NCI-H1436 (cell line): ENCODE measurements at regions not wholly inside any gene's neighbourhood (a gene's known extent, or its start where the extent isn't known, plus 50 kb on each side); places are given as distances from the start of the nearest gene placed in this dataset.
"Not testable (repeated sequence)": the region's sequence is repeated elsewhere in the genome, so short reads cannot be mapped to it uniquely, and the experiment has no call there.

ENCODE experiments used
- DNase-seq: peaks from one replicate; lab custom pipeline; 2025; lab: John Stamatoyannopoulos, UW

- no peak for DNase-seq
Measured at GRCh38 chr15:23924686-23925085, 237.6 kb upstream of the NDN start.

- no peak for DNase-seq
Measured at GRCh38 chr15:23954931-23955330, 267.8 kb upstream of the NDN start.

- no peak for DNase-seq
Measured at GRCh38 chr15:23983500-23984259, 296.6 kb upstream of the NDN start.

GRCh38 chr15:23994273-23994672 is 307.2 kb upstream of the NDN start:
- no peak for DNase-seq

- no peak for DNase-seq
Measured at GRCh38 chr15:23998056-23998455, 311.0 kb upstream of the NDN start.

GRCh38 chr15:24008476-24008875 is 321.4 kb upstream of the NDN start:
- DNase-seq: no peak

- DNase-seq: no peak
Measured at GRCh38 chr15:24017470-24017869, 330.4 kb upstream of the NDN start.

GRCh38 chr15:24039683-24040082 is 352.6 kb upstream of the NDN start:
- no peak for DNase-seq

GRCh38 chr15:24054547-24055245 is 367.6 kb upstream of the NDN start:
- DNase-seq: no peak

GRCh38 chr15:24067733-24068501 is 380.8 kb upstream of the NDN start:
- DNase-seq: no peak

GRCh38 chr15:24075420-24076089 is 388.4 kb upstream of the NDN start:
- DNase-seq: no peak

- DNase-seq: no peak
Measured at GRCh38 chr15:24076090-24076784, 389.1 kb upstream of the NDN start.

GRCh38 chr15:24078310-24079029 is 391.4 kb upstream of the NDN start:
- no peak for DNase-seq

GRCh38 chr15:24088941-24089340 is 401.8 kb upstream of the NDN start:
- DNase-seq: not testable (repeated sequence)

- DNase-seq: not testable (repeated sequence)
Measured at GRCh38 chr15:24101503-24101902, 414.4 kb upstream of the NDN start.

GRCh38 chr15:24107524-24107923 is 420.4 kb upstream of the NDN start:
- not testable (repeated sequence) for DNase-seq

GRCh38 chr15:24107948-24108347 is 420.8 kb upstream of the NDN start:
- DNase-seq: not testable (repeated sequence)

- not testable (repeated sequence) for DNase-seq
Measured at GRCh38 chr15:24108349-24108748, 421.2 kb upstream of the NDN start.

GRCh38 chr15:24139622-24140021 is 452.5 kb upstream of the NDN start:
- DNase-seq: not testable (repeated sequence)

GRCh38 chr15:24145070-24145469 is 458.0 kb upstream of the NDN start:
- DNase-seq: not testable (repeated sequence)

GRCh38 chr15:24146251-24146650 is 459.1 kb upstream of the NDN start:
- DNase-seq: no peak
